ENCODE measurements at regions not wholly inside any gene's neighbourhood (a gene's known extent, or its start where the extent isn't known, plus 50 kb on each side); places are given as distances from the start of the nearest gene placed in this dataset.
"Not testable (repeated sequence)": the region's sequence is repeated elsewhere in the genome, so short reads cannot be mapped to it uniquely, and the experiment has no call there.

DNA sequence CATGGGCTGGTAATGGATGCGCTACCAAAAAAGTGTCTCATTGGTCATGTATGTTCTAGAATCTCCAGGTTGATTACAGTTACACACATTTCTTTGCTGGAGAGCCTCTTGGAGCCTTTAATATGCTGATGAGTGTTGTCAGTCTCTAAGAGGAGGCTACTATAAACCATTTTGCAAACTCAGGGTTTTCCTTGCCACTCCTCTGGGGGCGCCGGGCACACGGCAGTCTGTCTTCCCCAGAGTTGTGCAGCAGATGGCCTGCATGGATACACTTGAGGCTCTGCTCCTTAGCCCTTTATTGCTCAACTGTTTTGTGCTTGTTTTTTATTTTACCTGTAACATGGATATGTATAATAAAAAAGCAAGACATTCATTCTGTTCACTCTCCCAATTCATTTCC is 196.5 kb downstream of the ACTR3B start:
- DNase-seq: no peak

DNA sequence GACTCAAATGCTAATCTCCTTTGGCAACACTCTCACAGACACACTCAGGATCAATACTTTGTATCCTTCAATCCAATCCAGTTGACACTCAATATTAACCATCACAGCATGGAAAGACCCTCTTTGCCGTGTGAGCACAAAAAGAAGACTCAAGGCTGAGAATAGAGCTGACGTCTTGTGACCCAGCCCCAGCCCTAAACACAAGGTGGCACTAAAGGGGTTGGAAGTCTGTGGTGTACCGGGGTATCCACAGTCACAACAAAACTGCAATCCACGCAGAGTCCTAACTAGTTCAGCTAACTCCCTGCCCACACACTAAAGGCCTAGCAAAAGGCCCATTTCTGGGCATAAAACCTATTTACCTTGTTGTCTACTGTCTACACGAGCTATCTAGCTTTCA is 200.1 kb downstream of the ACTR3B start:
- DNase-seq: no peak

DNA sequence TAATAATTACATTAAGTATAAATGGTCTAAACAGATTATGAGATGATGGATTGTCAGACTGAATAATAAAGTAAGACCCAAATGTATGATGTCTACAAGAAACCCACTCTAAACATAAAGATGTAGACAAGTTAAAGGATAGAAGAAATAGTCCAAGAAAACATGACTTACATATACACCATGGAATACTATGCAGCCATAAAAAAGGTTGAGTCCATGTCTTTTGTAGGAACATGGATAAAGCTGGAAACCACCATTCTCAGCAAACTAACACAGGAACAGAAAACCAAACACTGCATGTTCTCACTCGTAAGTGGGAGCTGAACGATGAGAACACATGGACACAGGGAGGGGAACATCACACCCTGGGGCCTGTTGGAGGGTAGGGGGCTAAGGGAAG is 202.2 kb downstream of the ACTR3B start:
- not testable (repeated sequence) for DNase-seq

DNA sequence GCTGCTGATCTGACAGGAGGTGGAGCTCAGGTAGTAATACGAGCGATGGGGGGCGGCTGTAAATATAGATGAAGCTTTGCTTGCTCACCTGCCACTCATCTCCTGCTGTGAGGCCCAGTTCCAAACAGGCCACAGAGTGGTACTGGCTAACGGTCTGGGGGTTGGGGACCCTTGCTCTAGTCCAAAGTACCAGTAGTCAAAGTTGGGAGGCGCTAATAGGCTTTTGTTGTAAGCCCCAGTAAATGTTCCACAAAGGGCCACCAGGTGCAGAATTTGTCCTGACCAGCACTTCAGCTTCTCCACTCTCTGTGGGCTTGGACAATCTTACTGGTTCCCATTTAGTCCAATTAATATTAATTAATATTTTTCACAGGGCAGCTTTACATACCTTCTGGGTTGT is 206.6 kb downstream of the ACTR3B start:
- no peak for DNase-seq

DNA sequence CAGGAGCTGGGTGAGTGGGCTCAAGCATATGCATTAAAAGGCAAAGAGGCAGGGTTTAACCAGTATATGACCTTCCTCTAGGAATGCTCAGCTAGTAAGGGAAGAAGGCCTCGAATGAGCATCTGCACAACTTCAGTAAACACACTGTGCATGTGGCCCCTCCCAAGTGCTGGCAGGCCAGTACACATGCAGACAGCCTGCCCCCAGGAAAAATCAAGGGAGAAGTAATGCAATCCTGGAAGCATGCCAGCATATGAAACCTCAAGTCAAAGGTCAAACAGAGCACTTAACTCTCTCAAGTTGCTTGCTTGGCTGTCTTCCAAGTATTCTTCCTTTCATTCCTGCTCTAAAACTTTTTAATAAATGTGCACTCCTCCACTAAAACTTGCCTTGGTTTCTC is 208.4 kb downstream of the ACTR3B start:
- no peak for DNase-seq

GRCh38 chr7:152968514-152968913 is 209.0 kb downstream of the ACTR3B start:
- no peak for DNase-seq

- no peak for DNase-seq
Measured at GRCh38 chr7:152969335-152969734, 209.8 kb downstream of the ACTR3B start.

DNA sequence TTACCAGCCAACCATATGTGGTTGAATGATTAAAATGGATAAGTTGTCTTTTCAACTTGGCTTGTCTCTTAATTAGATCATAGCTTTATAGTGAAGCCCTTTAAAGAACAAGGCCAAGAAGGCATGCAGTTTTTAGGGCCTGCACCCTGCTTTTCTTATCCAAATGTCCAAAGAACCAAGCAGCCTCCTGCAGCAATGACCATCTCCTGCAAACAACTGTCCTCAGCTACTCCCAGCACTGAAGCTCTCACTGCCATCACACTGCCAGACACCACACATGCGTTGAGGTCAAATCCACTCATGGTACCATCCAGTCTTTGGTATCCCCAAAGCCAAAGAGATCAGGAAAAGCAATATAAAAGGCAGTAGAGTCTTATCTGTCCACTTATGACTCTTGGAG is 210.3 kb downstream of the ACTR3B start:
- no peak for DNase-seq

DNA sequence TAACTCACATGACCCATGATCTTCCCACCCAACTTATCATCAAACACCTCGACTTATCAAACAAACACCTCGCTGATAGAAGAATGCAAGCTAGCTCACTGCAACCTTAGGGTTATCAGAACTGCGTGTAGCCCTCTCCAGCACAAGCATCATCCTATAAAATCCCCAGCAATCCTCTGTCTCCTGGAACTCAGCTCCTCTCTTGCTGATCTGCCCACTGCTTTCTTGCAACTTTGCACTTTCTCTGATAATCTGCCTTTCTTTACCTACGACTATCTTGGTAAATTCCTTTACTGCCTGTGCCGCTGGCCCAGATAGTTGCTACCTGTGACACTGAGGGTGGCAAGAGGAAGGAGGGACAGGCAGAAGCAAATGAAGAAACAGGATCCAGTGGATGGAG is 210.9 kb downstream of the ACTR3B start:
- no peak for DNase-seq

DNA sequence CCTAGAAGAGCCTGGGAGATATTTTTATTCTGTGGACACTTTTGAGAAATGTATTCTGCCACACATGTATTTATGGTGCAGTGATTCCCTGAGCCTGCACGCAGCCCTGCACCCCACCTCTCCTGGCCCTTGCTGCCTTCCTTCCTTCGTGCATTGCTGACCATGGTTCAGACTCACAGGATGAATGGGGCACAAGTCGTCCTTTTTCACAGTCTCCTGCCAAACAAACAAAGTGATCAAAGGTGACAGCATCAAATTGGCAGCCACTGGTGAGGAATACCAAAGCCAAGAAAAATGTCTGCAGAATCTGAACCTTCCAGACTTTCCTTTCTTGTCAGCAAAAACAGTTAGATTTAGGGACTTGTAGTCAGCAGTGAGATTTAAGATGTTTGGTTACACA is 215.0 kb downstream of the ACTR3B start:
- DNase-seq: no peak

DNA sequence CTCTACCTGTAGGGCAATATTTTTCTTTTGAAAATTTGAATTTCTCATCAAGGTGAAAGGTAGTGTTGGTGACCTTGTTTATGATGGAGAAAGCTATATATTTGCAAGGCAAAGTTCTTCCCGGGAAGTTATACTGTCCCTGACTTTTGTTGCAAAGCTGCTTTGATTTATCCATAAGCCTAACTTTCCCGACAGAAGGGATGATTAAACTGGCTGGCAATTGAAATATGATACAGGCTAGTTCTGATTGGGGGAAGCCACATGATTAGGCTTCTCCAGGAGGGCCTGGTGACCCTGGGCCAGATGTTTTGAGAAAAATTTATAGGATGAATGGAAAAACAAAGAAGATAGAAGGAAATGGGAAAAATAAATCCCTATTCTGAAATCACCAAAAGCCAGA is 215.5 kb downstream of the ACTR3B start:
- DNase-seq: no peak

DNA sequence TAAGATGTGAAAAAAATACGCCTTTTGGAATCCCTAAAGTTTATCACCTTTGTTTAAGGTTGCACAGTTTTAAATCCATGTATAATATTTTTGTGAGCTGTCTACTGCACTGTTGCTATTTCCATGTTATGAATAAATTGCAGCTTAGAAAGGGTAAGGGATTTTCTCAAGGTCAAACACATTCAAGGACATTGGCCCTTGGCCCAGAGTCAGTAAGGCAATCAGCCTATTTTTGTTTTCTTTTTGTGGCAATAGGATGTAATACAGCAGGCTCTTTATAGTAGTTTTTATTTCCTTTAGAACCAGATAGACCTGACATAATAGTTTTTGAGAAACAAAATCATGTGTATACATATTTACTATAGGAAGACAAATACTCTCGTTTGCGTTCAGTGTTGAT is 219.8 kb downstream of the ACTR3B start:
- DNase-seq: no peak

DNA sequence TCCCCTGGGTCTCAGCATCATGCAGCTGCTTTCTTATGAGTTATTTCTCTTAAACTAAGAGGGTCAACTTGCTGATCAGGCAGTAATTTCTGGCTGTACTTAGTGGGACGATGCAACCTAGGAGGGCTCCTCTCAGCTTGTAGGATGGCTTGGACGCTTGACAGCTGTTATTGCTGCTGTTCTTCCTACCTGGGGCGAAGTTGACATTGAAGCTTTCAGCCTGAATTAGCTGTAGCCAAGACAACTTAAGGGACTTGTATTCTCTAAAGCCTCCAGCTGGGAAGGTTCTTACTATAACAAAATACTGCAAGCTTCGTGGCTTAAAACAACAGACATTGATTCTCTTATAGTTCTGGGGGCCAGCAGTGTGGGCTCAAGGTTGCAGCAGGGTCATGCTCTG is 224.9 kb downstream of the ACTR3B start:
- no peak for DNase-seq

DNA sequence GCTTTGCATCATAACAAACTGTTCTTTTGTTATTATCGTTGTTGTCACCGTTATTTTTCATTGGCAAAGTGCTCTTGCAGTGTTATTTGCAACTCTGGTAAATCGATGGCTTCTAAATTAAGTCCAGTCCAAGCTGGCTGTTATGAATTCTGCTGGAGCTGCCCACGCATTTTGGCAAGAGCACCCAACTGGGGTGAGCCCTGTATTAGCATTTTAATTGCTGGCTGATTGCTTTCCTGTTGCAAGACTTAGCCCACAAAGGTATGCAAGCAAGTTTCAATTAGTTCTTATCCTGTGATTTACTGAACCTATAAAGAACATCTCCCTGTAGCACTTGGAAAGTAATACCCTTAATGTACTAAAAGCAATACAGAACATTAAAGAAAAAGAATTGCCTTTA is 226.8 kb downstream of the ACTR3B start:
- no peak for DNase-seq

DNA sequence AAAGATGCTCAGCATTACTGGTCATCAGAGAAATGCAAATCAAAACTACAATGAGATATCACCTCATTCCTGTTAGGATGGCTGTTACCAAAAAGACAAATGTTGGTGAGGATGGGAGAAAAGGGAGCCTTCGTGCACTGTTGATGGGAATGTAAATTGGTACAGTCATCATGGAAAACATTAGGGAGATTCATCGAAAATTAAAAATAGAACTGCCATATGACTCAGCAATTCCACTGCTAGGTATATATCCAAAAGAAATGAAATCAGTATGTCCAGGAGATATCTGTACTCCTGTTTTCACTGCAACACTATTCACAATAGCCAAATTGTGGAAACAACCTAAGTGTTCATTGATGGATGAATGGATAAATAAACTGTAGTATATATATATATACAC is 228.1 kb downstream of the ACTR3B start:
- DNase-seq: no peak

DNA sequence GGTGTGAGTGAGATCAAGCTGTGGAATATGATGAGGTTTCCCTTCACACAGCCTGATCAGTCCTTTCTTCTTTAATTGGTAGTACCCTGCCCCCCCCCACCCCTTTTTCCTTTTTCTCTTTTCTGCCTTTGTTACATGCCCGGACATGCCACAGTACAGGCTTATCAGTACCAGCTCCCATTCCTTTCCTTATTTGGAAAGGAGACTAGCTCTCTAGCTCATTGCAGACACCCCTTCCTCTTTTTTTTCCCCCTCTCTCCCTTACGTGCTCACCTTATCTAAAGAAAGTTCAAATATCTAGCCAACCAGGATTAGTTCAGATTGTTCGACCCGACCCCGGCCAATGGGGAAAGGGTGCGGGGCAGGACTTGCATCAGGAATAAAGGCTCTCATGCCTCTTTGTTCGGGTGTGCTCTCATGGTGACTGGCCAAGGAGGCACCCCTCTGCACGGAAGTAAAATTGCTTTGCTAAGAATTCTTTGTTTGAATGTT is 230.4 kb downstream of the ACTR3B start:
- no peak for DNase-seq

- no peak for DNase-seq
Measured at GRCh38 chr7:152998420-152998819, 238.9 kb downstream of the ACTR3B start.

DNA sequence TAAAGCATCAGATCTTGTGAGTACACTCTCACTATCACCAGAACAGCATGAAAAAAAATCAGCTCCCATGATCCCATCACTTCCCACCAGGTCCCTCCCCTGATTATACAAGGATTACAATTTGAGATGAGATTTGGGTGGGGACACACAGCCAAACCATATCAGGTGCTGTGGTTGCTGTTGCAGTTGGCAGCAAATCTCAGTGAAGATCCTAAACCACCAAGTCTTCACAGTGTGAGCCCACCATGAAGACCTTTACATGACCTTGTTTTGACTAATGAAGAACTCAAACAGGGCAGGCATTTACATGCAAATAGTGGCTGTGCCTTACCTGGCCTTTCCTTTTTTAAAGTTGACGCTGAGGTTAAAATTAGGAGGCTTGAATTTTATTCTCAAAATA is 242.6 kb downstream of the ACTR3B start:
- DNase-seq: no peak

DNA sequence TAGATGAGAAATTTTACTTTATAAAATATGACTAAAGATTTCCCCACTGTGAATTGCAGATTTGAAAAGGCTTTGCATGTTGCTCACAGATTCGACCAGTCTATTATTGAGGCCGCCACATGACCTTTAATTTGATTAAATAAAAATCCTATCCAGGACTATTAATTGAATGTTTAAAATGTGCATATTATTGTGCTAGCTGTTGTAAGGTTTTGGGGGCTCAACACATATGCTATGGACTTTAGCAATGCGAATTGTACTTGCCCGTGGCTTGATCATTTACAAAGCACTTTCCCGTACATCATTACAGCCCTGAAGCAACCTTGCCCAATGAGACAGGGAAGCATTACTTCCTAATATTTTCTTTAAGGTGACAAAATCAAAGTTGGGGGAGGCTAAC is 243.0 kb downstream of the ACTR3B start:
- DNase-seq: no peak

- DNase-seq: no peak
Measured at GRCh38 chr7:153004341-153004740, 244.8 kb downstream of the ACTR3B start.

GRCh38 chr7:153005750-153006435 is 246.3 kb downstream of the ACTR3B start:
- no peak for DNase-seq

GRCh38 chr7:153006452-153006851 is 246.9 kb downstream of the ACTR3B start:
- no peak for DNase-seq

DNA sequence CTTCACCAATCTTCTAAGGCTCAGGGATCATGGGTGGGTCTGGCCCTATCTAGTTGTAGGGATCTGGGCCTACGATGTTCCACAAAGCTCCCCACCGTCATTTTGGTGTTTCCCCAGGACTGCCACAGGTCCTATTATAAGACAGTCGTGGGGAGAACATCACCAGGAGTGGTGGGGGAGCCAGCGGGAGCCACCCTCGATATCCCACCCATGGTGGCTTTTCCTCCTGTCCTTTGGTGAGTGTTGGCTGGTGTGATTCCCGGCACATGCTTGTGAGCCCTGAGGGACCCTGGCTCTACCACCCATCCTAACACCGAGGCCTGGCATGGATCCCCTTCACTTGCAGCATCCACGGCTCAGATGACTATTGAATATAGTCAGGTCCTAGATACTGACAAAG is 247.4 kb downstream of the ACTR3B start:
- no peak for DNase-seq

GRCh38 chr7:153010416-153010815 is 250.9 kb downstream of the ACTR3B start:
- DNase-seq: no peak

GRCh38 chr7:153012203-153012602 is 252.7 kb downstream of the ACTR3B start:
- no peak for DNase-seq

DNA sequence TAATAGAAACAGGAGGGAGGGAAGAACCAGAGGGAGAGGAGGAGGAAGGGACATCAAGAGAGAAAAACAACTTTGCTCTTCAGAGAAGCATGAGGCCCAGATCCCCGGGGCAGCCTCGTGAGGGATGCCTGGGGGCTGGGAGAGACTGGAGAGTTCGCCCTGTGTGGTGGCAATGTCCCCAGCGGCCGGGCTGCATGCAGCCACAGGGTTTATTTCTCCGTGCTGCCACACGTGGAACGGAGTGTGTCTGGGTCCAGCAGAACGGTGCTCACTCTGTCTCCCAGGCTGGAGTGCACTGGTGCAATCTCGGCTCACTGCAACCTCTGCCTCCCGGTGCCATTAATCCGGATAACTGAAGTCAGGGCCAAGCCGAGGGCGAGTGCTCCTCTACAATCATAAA is 257.7 kb downstream of the ACTR3B start:
- no peak for DNase-seq
